Activated naive CD8-positive, alpha-beta T cell treated with anti-CD3 and anti-CD28 coated beads for 36 hours (primary cell): ENCODE measurements at regions not wholly inside any gene's neighbourhood (a gene's known extent, or its start where the extent isn't known, plus 50 kb on each side); places are given as distances from the start of the nearest gene placed in this dataset.

Experiments used
- DNase-seq: peaks from one replicate; pipeline ENCODE4 v3.0.0; 2021
- H3K27ac Mint-ChIP-seq: one replicate; pipeline ENCODE4 v1.8.0; 2022; ENCODE audit warnings: mild to moderate bottlenecking, moderate library complexity, mixed read lengths
- H3K27me3 Mint-ChIP-seq: one replicate; pipeline ENCODE4 v1.8.0; 2022; ENCODE audit warnings: mild to moderate bottlenecking, mixed read lengths
- H3K36me3 Mint-ChIP-seq: one replicate; pipeline ENCODE4 v1.8.0; 2021; ENCODE audit warnings: mild to moderate bottlenecking, mixed read lengths
- H3K4me1 Mint-ChIP-seq: one replicate; pipeline ENCODE4 v1.8.0; 2021; ENCODE audit warnings: mixed read lengths
- H3K4me3 Mint-ChIP-seq: one replicate; pipeline ENCODE4 v1.8.0; 2022; ENCODE audit warnings: mild to moderate bottlenecking, moderate library complexity, mixed read lengths
- H3K9me3 Mint-ChIP-seq: one replicate; pipeline ENCODE4 v1.8.0; 2022; ENCODE audit warnings: mixed read lengths

GRCh38 chr9:28563291-28563934 is 990.1 kb upstream of the C9orf72 start:
- Mint-ChIP-seq H3K4me1 (no peaks in the 10 kb centered on the region), H3K9me3 (no peaks in the 10 kb centered on the region), H3K36me3 (no peaks in the 10 kb centered on the region), H3K4me3 (no peak overlapping the region), H3K27ac (no peak overlapping the region), H3K27me3 (no peaks in the 10 kb centered on the region)
- DNase-seq: no peak

GRCh38 chr9:28583832-28584231 is 1010.6 kb upstream of the C9orf72 start:
- no peak for DNase-seq
- Mint-ChIP-seq H3K27me3 (no peaks in the 10 kb centered on the region), H3K36me3 (no peaks in the 10 kb centered on the region), H3K27ac (no peak overlapping the region), H3K4me1 (no peaks in the 10 kb centered on the region), H3K4me3 (no peak overlapping the region), H3K9me3 (peaks cover 6% of the 10 kb centered on the region)

GRCh38 chr9:28584542-28584941 is 1011.3 kb upstream of the C9orf72 start:
- Mint-ChIP-seq H3K27me3 (no peaks in the 10 kb centered on the region), H3K9me3 (peaks cover 6% of the 10 kb centered on the region), H3K4me1 (no peaks in the 10 kb centered on the region), H3K4me3 (no peak overlapping the region), H3K27ac (no peak overlapping the region), H3K36me3 (no peaks in the 10 kb centered on the region)
- no peak for DNase-seq

GRCh38 chr9:28587052-28587451 is 1013.8 kb upstream of the C9orf72 start:
- H3K4me3 Mint-ChIP-seq: no peak overlapping the region
- no peak for DNase-seq
- no peaks in the 10 kb centered on the region for H3K4me1 Mint-ChIP-seq
- H3K36me3 Mint-ChIP-seq: no peaks in the 10 kb centered on the region
- peaks cover 7% of the 10 kb centered on the region for H3K9me3 Mint-ChIP-seq
- no peaks in the 10 kb centered on the region for H3K27me3 Mint-ChIP-seq
- no peak overlapping the region for H3K27ac Mint-ChIP-seq

- no peaks in the 10 kb centered on the region for H3K27me3 Mint-ChIP-seq
- H3K4me1 Mint-ChIP-seq: no peaks in the 10 kb centered on the region
- no peak for DNase-seq
- H3K36me3 Mint-ChIP-seq: no peaks in the 10 kb centered on the region
- H3K27ac Mint-ChIP-seq: no peak overlapping the region
- no peak overlapping the region for H3K4me3 Mint-ChIP-seq
- H3K9me3 Mint-ChIP-seq: no peaks in the 10 kb centered on the region
Measured at GRCh38 chr9:28598408-28598807, 1025.1 kb upstream of the C9orf72 start.

- H3K36me3 Mint-ChIP-seq: no peaks in the 10 kb centered on the region
- no peaks in the 10 kb centered on the region for H3K4me1 Mint-ChIP-seq
- H3K4me3 Mint-ChIP-seq: no peak overlapping the region
- no peak for DNase-seq
- no peaks in the 10 kb centered on the region for H3K9me3 Mint-ChIP-seq
- H3K27ac Mint-ChIP-seq: no peak overlapping the region
- no peaks in the 10 kb centered on the region for H3K27me3 Mint-ChIP-seq
Measured at GRCh38 chr9:28600226-28600625, 1026.9 kb upstream of the C9orf72 start.

- Mint-ChIP-seq H3K36me3 (no peaks in the 10 kb centered on the region), H3K4me1 (no peaks in the 10 kb centered on the region), H3K27ac (no peak overlapping the region), H3K4me3 (no peak overlapping the region), H3K9me3 (no peaks in the 10 kb centered on the region), H3K27me3 (no peaks in the 10 kb centered on the region)
- no peak for DNase-seq
Measured at GRCh38 chr9:28607843-28608242, 1034.6 kb upstream of the C9orf72 start.

GRCh38 chr9:28610339-28610738 is 1037.1 kb upstream of the C9orf72 start:
- H3K4me1 Mint-ChIP-seq: no peaks in the 10 kb centered on the region
- no peak overlapping the region for H3K4me3 Mint-ChIP-seq
- no peaks in the 10 kb centered on the region for H3K27me3 Mint-ChIP-seq
- no peak overlapping the region for H3K27ac Mint-ChIP-seq
- DNase-seq: no peak
- H3K36me3 Mint-ChIP-seq: no peaks in the 10 kb centered on the region
- no peaks in the 10 kb centered on the region for H3K9me3 Mint-ChIP-seq

GRCh38 chr9:28616310-28616709 is 1043.0 kb upstream of the C9orf72 start:
- no peaks in the 10 kb centered on the region for H3K36me3 Mint-ChIP-seq
- H3K4me1 Mint-ChIP-seq: no peaks in the 10 kb centered on the region
- H3K27me3 Mint-ChIP-seq: no peaks in the 10 kb centered on the region
- H3K4me3 Mint-ChIP-seq: no peak overlapping the region
- H3K27ac Mint-ChIP-seq: no peak overlapping the region
- DNase-seq: no peak
- no peaks in the 10 kb centered on the region for H3K9me3 Mint-ChIP-seq

- no peak for DNase-seq
- Mint-ChIP-seq H3K4me1 (no peaks in the 10 kb centered on the region), H3K36me3 (no peaks in the 10 kb centered on the region), H3K27ac (no peak overlapping the region), H3K27me3 (no peaks in the 10 kb centered on the region), H3K4me3 (no peak overlapping the region), H3K9me3 (peaks cover 7% of the 10 kb centered on the region)
Measured at GRCh38 chr9:28620011-28620410, 1046.7 kb upstream of the C9orf72 start.

GRCh38 chr9:28620661-28621060 is 1047.4 kb upstream of the C9orf72 start:
- H3K27me3 Mint-ChIP-seq: no peaks in the 10 kb centered on the region
- no peak overlapping the region for H3K27ac Mint-ChIP-seq
- no peak overlapping the region for H3K4me3 Mint-ChIP-seq
- H3K36me3 Mint-ChIP-seq: no peaks in the 10 kb centered on the region
- H3K9me3 Mint-ChIP-seq: peaks cover 7% of the 10 kb centered on the region
- no peak for DNase-seq
- H3K4me1 Mint-ChIP-seq: no peaks in the 10 kb centered on the region

- Mint-ChIP-seq H3K27ac (no peak overlapping the region), H3K4me3 (no peak overlapping the region), H3K9me3 (peaks cover 7% of the 10 kb centered on the region), H3K36me3 (no peaks in the 10 kb centered on the region), H3K27me3 (no peaks in the 10 kb centered on the region), H3K4me1 (no peaks in the 10 kb centered on the region)
- DNase-seq: no peak
Measured at GRCh38 chr9:28624771-28625170, 1051.5 kb upstream of the C9orf72 start.

- no peaks in the 10 kb centered on the region for H3K36me3 Mint-ChIP-seq
- H3K9me3 Mint-ChIP-seq: peaks cover 7% of the 10 kb centered on the region
- H3K4me1 Mint-ChIP-seq: no peaks in the 10 kb centered on the region
- no peak overlapping the region for H3K4me3 Mint-ChIP-seq
- DNase-seq: no peak
- no peak overlapping the region for H3K27ac Mint-ChIP-seq
- H3K27me3 Mint-ChIP-seq: no peaks in the 10 kb centered on the region
Measured at GRCh38 chr9:28628031-28628430, 1054.8 kb upstream of the C9orf72 start.

- no peak for DNase-seq
- Mint-ChIP-seq H3K27me3 (no peaks in the 10 kb centered on the region), H3K27ac (no peak overlapping the region), H3K4me3 (no peak overlapping the region), H3K36me3 (no peaks in the 10 kb centered on the region), H3K4me1 (no peaks in the 10 kb centered on the region), H3K9me3 (peaks cover 4% of the 10 kb centered on the region)
Measured at GRCh38 chr9:28648723-28649122, 1075.4 kb upstream of the C9orf72 start.

- H3K27ac Mint-ChIP-seq: no peak overlapping the region
- DNase-seq: no peak
- H3K9me3 Mint-ChIP-seq: peaks cover 1% of the 10 kb centered on the region
- H3K27me3 Mint-ChIP-seq: no peaks in the 10 kb centered on the region
- no peaks in the 10 kb centered on the region for H3K4me1 Mint-ChIP-seq
- H3K36me3 Mint-ChIP-seq: no peaks in the 10 kb centered on the region
- H3K4me3 Mint-ChIP-seq: no peak overlapping the region
Measured at GRCh38 chr9:28650327-28650726, 1077.0 kb upstream of the C9orf72 start.

GRCh38 chr9:28651050-28651722 is 1077.9 kb upstream of the C9orf72 start:
- Mint-ChIP-seq H3K9me3 (peaks cover 1% of the 10 kb centered on the region), H3K36me3 (no peaks in the 10 kb centered on the region), H3K4me3 (no peak overlapping the region), H3K27ac (no peak overlapping the region), H3K4me1 (no peaks in the 10 kb centered on the region), H3K27me3 (no peaks in the 10 kb centered on the region)
- no peak for DNase-seq
